Loucy (cell line): ENCODE measurements at regions not wholly inside any gene's neighbourhood (a gene's known extent, or its start where the extent isn't known, plus 50 kb on each side); places are given as distances from the start of the nearest gene placed in this dataset.

Experiments used
- EZH2phosphoT487 ChIP-seq: fragments of 200-600 bp; IDR thresholded peaks from 2 replicates; pipeline ENCODE4 v1.6.1; 2018; ENCODE audit warnings: antibody characterized with exemption, mild to moderate bottlenecking, moderate library complexity, borderline replicate concordance
- TF ChIP-seq, protein P1 (sequence below): fragments of 200-600 bp; sonication (generic); conservative IDR thresholded peaks from 2 replicates; pipeline ENCODE4 v1.5.1; 2014; ENCODE audit warnings: mild to moderate bottlenecking, antibody characterized with exemption, low read length

DNA sequence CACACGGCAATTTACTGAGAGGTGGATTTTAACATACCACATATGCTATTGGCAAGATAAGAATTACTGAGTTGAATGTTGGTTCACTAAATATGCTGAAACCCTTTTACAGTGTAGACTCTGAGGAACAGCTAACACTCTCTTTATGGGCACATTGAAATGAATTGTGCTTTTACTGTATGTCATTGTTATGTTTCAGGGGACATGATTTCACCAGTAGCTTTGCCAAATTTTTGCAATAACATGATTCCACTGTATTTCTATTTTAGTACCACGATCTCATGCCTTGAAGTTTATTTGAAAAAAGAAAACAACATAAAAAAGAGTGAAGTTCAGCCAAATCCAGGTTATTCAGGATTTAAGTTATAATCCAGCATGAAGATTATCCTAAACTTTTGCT, 188.5 kb downstream of the HLX start:
- TF ChIP-seq, protein P1, sequence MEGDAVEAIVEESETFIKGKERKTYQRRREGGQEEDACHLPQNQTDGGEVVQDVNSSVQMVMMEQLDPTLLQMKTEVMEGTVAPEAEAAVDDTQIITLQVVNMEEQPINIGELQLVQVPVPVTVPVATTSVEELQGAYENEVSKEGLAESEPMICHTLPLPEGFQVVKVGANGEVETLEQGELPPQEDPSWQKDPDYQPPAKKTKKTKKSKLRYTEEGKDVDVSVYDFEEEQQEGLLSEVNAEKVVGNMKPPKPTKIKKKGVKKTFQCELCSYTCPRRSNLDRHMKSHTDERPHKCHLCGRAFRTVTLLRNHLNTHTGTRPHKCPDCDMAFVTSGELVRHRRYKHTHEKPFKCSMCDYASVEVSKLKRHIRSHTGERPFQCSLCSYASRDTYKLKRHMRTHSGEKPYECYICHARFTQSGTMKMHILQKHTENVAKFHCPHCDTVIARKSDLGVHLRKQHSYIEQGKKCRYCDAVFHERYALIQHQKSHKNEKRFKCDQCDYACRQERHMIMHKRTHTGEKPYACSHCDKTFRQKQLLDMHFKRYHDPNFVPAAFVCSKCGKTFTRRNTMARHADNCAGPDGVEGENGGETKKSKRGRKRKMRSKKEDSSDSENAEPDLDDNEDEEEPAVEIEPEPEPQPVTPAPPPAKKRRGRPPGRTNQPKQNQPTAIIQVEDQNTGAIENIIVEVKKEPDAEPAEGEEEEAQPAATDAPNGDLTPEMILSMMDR = no peak
- TF ChIP-seq EZH2phosphoT487 = no peak
